ENCODE measurements at regions not wholly inside any gene's neighbourhood (a gene's known extent, or its start where the extent isn't known, plus 50 kb on each side); places are given as distances from the start of the nearest gene placed in this dataset.

DNA sequence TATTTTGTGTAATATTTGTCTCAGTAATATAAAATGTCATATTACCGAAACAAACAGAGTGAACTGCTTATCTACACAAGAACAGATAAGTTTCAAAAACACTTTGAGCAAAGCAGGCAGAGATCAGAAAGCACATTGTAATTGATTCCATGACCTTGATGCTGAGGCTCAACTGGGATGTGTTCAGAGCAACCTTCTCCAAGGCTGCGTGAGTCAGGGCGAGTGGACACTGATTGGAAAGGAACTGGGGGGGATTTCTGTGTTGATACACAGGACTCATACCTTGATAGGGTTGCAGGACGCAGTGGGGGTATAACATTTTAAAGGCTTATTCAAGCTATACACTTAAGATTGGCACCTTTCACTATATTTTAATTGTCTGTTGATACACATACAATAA is 1136.3 kb downstream of the UQCRFS1 start (continued):
- TF ChIP-seq, protein P1, sequence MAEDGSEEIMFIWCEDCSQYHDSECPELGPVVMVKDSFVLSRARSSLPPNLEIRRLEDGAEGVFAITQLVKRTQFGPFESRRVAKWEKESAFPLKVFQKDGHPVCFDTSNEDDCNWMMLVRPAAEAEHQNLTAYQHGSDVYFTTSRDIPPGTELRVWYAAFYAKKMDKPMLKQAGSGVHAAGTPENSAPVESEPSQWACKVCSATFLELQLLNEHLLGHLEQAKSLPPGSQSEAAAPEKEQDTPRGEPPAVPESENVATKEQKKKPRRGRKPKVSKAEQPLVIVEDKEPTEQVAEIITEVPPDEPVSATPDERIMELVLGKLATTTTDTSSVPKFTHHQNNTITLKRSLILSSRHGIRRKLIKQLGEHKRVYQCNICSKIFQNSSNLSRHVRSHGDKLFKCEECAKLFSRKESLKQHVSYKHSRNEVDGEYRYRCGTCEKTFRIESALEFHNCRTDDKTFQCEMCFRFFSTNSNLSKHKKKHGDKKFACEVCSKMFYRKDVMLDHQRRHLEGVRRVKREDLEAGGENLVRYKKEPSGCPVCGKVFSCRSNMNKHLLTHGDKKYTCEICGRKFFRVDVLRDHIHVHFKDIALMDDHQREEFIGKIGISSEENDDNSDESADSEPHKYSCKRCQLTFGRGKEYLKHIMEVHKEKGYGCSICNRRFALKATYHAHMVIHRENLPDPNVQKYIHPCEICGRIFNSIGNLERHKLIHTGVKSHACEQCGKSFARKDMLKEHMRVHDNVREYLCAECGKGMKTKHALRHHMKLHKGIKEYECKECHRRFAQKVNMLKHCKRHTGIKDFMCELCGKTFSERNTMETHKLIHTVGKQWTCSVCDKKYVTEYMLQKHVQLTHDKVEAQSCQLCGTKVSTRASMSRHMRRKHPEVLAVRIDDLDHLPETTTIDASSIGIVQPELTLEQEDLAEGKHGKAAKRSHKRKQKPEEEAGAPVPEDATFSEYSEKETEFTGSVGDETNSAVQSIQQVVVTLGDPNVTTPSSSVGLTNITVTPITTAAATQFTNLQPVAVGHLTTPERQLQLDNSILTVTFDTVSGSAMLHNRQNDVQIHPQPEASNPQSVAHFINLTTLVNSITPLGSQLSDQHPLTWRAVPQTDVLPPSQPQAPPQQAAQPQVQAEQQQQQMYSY (CRISPR knock-in tag; IDR thresholded peaks at IDR 0.05): no peak
- TF ChIP-seq GRHL2 (CRISPR knock-in tag; IDR thresholded peaks at IDR 0.05; ENCODE audit: insufficient replicate concordance, severe bottlenecking) (no peak), ATF1 (CRISPR knock-in tag; IDR thresholded peaks at IDR 0.05) (no peak), ZNF232 (CRISPR knock-in tag; IDR thresholded peaks at IDR 0.05) (no peak)

DNA sequence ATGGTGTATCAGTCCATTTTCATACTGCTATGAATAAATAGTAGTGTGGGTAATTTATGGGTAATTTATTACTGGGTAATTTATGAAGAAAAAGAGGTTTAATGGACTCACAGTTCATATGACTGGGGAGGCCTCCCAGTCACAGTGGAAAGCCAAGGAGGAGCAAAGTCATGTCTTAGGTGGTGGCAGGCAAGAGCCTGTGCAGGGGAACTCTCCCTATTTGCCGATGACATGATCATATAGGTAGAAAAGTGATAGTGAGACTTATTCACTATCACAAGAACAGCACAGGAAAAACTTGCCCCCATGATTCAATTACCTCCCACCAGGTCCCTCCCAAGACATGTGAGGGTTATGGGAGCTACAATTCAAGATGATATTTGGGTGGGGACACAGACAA is 1137.7 kb downstream of the UQCRFS1 start:
- Mint-ChIP-seq H3K9me3 (peaks cover 14% of the 10 kb centered on the region; the same call in 1 of the 2 replicates), H3K27ac (no peak overlapping the region)

More for the DNA sequence above, 1137.7 kb downstream of the UQCRFS1 start:
- Mint-ChIP-seq H3K4me3 (no peak overlapping the region), H3K27me3 (ENCODE audit: low read depth) (no peaks in the 10 kb centered on the region), H3K36me3 (no peaks in the 10 kb centered on the region), H3K4me1 (no peaks in the 10 kb centered on the region)
- no peak for TF ChIP-seq NFE2L1 (CRISPR knock-in tag; IDR thresholded peaks at IDR 0.05)
- TF ChIP-seq, protein P2, sequence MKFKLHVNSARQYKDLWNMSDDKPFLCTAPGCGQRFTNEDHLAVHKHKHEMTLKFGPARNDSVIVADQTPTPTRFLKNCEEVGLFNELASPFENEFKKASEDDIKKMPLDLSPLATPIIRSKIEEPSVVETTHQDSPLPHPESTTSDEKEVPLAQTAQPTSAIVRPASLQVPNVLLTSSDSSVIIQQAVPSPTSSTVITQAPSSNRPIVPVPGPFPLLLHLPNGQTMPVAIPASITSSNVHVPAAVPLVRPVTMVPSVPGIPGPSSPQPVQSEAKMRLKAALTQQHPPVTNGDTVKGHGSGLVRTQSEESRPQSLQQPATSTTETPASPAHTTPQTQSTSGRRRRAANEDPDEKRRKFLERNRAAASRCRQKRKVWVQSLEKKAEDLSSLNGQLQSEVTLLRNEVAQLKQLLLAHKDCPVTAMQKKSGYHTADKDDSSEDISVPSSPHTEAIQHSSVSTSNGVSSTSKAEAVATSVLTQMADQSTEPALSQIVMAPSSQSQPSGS (CRISPR knock-in tag; IDR thresholded peaks at IDR 0.05; ENCODE audit: borderline replicate concordance, low read depth): no peak
- no peak for TF ChIP-seq CREM (CRISPR knock-in tag; IDR thresholded peaks at IDR 0.05)
- TF ChIP-seq, protein P3, sequence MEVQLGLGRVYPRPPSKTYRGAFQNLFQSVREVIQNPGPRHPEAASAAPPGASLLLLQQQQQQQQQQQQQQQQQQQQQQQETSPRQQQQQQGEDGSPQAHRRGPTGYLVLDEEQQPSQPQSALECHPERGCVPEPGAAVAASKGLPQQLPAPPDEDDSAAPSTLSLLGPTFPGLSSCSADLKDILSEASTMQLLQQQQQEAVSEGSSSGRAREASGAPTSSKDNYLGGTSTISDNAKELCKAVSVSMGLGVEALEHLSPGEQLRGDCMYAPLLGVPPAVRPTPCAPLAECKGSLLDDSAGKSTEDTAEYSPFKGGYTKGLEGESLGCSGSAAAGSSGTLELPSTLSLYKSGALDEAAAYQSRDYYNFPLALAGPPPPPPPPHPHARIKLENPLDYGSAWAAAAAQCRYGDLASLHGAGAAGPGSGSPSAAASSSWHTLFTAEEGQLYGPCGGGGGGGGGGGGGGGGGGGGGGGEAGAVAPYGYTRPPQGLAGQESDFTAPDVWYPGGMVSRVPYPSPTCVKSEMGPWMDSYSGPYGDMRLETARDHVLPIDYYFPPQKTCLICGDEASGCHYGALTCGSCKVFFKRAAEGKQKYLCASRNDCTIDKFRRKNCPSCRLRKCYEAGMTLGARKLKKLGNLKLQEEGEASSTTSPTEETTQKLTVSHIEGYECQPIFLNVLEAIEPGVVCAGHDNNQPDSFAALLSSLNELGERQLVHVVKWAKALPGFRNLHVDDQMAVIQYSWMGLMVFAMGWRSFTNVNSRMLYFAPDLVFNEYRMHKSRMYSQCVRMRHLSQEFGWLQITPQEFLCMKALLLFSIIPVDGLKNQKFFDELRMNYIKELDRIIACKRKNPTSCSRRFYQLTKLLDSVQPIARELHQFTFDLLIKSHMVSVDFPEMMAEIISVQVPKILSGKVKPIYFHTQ (CRISPR knock-in tag; IDR thresholded peaks at IDR 0.05): no peak
- no peak for TF ChIP-seq ZNF671 (CRISPR knock-in tag; IDR thresholded peaks at IDR 0.05)
- TF ChIP-seq FOXK1 (CRISPR knock-in tag; IDR thresholded peaks at IDR 0.05): no peak
- no peak for TF ChIP-seq SMAD4 (CRISPR knock-in tag; IDR thresholded peaks at IDR 0.05)
- no peak for TF ChIP-seq JUN (CRISPR knock-in tag; IDR thresholded peaks at IDR 0.05)
- TF ChIP-seq SOX15 (CRISPR knock-in tag; IDR thresholded peaks at IDR 0.05): no peak
- no peak for TF ChIP-seq GTF2I (CRISPR knock-in tag; conservative IDR thresholded peaks at IDR 0.05)
- TF ChIP-seq ZNF317 (CRISPR knock-in tag; IDR thresholded peaks at IDR 0.05; ENCODE audit: borderline replicate concordance, low read depth): no peak
- TF ChIP-seq, protein P4, sequence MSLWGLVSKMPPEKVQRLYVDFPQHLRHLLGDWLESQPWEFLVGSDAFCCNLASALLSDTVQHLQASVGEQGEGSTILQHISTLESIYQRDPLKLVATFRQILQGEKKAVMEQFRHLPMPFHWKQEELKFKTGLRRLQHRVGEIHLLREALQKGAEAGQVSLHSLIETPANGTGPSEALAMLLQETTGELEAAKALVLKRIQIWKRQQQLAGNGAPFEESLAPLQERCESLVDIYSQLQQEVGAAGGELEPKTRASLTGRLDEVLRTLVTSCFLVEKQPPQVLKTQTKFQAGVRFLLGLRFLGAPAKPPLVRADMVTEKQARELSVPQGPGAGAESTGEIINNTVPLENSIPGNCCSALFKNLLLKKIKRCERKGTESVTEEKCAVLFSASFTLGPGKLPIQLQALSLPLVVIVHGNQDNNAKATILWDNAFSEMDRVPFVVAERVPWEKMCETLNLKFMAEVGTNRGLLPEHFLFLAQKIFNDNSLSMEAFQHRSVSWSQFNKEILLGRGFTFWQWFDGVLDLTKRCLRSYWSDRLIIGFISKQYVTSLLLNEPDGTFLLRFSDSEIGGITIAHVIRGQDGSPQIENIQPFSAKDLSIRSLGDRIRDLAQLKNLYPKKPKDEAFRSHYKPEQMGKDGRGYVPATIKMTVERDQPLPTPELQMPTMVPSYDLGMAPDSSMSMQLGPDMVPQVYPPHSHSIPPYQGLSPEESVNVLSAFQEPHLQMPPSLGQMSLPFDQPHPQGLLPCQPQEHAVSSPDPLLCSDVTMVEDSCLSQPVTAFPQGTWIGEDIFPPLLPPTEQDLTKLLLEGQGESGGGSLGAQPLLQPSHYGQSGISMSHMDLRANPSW (CRISPR knock-in tag; conservative IDR thresholded peaks at IDR 0.05; ENCODE audit: low read depth): no peak
- TF ChIP-seq, protein P5, sequence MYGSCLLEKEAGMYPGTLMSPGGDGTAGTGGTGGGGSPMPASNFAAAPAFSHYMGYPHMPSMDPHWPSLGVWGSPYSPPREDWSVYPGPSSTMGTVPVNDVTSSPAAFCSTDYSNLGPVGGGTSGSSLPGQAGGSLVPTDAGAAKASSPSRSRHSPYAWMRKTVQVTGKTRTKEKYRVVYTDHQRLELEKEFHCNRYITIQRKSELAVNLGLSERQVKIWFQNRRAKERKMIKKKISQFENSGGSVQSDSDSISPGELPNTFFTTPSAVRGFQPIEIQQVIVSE (CRISPR knock-in tag; IDR thresholded peaks at IDR 0.05; ENCODE audit: borderline replicate concordance): no peak
- TF ChIP-seq ETV6 (CRISPR knock-in tag; IDR thresholded peaks at IDR 0.05): no peak
- no peak for TF ChIP-seq IRF2 (CRISPR knock-in tag; IDR thresholded peaks at IDR 0.05; ENCODE audit: borderline replicate concordance, low read depth)
- TF ChIP-seq ZNF121 (CRISPR knock-in tag; IDR thresholded peaks at IDR 0.05): no peak
- no peak for TF ChIP-seq PRRX2 (CRISPR knock-in tag; IDR thresholded peaks at IDR 0.05)
- no peak for TF ChIP-seq NR3C1 (CRISPR knock-in tag; conservative IDR thresholded peaks at IDR 0.05; ENCODE audit: low read depth)
- TF ChIP-seq NR1H2 (CRISPR knock-in tag; IDR thresholded peaks at IDR 0.05): no peak
- CTCF ChIA-PET: no interaction called here
- no peak for ATAC-seq
- DNase-seq (ENCODE audit: low spot score): no peak
- POLR2A ChIA-PET: no interaction called here

Measured in WTC11 (cell line).